Endothelial cell of umbilical vein (primary cell): ENCODE measurements at regions not wholly inside any gene's neighbourhood (a gene's known extent, or its start where the extent isn't known, plus 50 kb on each side); places are given as distances from the start of the nearest gene placed in this dataset.

Experiments used
- BruUV-seq: library from RNA; stranded (reverse); fragments of 400-500 nt; replicated peaks from 2 replicates; lab custom pipeline; 2021; lab: Mats Ljungman, UMichigan
- CTCF ChIA-PET: fragments of 300-600, 350-600 bp; sonication (Branson Sonifier 250); formaldehyde crosslinking; loops from one replicate; lab custom pipeline; 2021; ENCODE audit warnings: antibody characterized with exemption, inconsistent platforms; lab: Charles Lee
- POLR2A ChIA-PET: fragments of 300-600, 350-600 bp; sonication (Branson Sonifier 250); formaldehyde crosslinking; loops from one replicate; lab custom pipeline; 2021; ENCODE audit warnings: antibody characterized with exemption, inconsistent platforms; lab: Charles Lee
- DNase-seq: peaks from one replicate; pipeline ENCODE4 v3.0.0-alpha.2; 2011; ENCODE audit warnings: low read depth, low spot score
- FAIRE-seq: peaks from 2 replicates; lab custom pipeline; 2011; peaks lifted over from hg19 to GRCh38; lab: Jason Lieb, UNC
- H2AFZ ChIP-seq: 2 replicates; pipeline ENCODE4 v1.6.0; 2012; ENCODE audit warnings: low read depth, low read length, control low read depth, inconsistent platforms
- H3K27ac ChIP-seq: 2 replicates; pipeline ENCODE4 v1.5.1; 2011; ENCODE audit warnings: low read depth, mild to moderate bottlenecking, control low read depth, low read length, moderate library complexity; ENCODE audit not compliant: insufficient read depth
- H3K27me3 ChIP-seq, 2 experiments: 2 replicates each; pipeline versions ENCODE4 v1.6.0 to v1.6.1; 2011; ENCODE audit warnings: low read length in 2 of 2, mixed read lengths in 1 of 2; ENCODE audit not compliant: control insufficient read depth in 2 of 2, insufficient read depth in 2 of 2
- H3K36me3 ChIP-seq, 2 experiments: 2 replicates in 1 of 2; 3 replicates in 1 of 2; pipeline ENCODE4 v1.5.1; 2011; ENCODE audit warnings: low read length in 2 of 2, mild to moderate bottlenecking in 1 of 2, moderate library complexity in 1 of 2; ENCODE audit not compliant: control insufficient read depth in 2 of 2, insufficient read depth in 2 of 2; ENCODE audit errors: extremely low read depth in 1 of 2
- H3K4me1 ChIP-seq: 3 replicates; pipeline ENCODE4 v1.5.1; 2011; ENCODE audit warnings: mild to moderate bottlenecking, low read length; ENCODE audit not compliant: control insufficient read depth, insufficient read depth; ENCODE audit errors: extremely low read depth
- H3K4me2 ChIP-seq: 2 replicates; pipeline ENCODE4 v1.6.1; 2011; ENCODE audit warnings: low read length, control low read depth, mixed read lengths; ENCODE audit not compliant: insufficient read depth
- H3K4me3 ChIP-seq, 3 experiments: fragments of 200-600 bp in 1 of 3; sonication (generic), shearing (Covaris generic) in 1 of 3; replicated peaks in 1 of 3; 2 replicates each; pipeline ENCODE4 v1.5.1; 2011 to 2016; ENCODE audit warnings: control low read depth in 3 of 3, low read length in 3 of 3, mild to moderate bottlenecking in 2 of 3, inconsistent platforms in 1 of 3, low read depth in 1 of 3, moderate library complexity in 1 of 3; ENCODE audit not compliant: insufficient read depth in 1 of 3
- H3K79me2 ChIP-seq: 2 replicates; pipeline ENCODE4 v1.6.0; 2012; ENCODE audit warnings: low read length, inconsistent platforms; ENCODE audit not compliant: control insufficient read depth, insufficient read depth
- H3K9ac ChIP-seq: replicated peaks from 2 replicates; pipeline ENCODE3; 2011; ENCODE audit warnings: low read length, control low read depth; ENCODE audit not compliant: insufficient read depth; ENCODE audit errors: extremely low read depth
- H3K9me1 ChIP-seq: replicated peaks from 3 replicates; pipeline ENCODE4 v1.6.0; 2011; ENCODE audit warnings: mild to moderate bottlenecking, low read length; ENCODE audit not compliant: control insufficient read depth, insufficient read depth; ENCODE audit errors: extremely low read depth
- H3K9me3 ChIP-seq: replicated peaks from 2 replicates; pipeline ENCODE4 v1.5.1; 2012; ENCODE audit warnings: low read length, inconsistent platforms; ENCODE audit not compliant: control insufficient read depth, insufficient read depth
- H4K20me1 ChIP-seq: replicated peaks from 2 replicates; pipeline ENCODE3; 2011; ENCODE audit warnings: mild to moderate bottlenecking, low read length; ENCODE audit not compliant: control insufficient read depth, insufficient read depth; ENCODE audit errors: extremely low read depth
- EZH2 ChIP-seq: IDR thresholded peaks from 2 replicates; pipeline ENCODE4 v1.6.1; 2012; ENCODE audit warnings: borderline replicate concordance, low read depth, mild to moderate bottlenecking, moderate library complexity, low read length, inconsistent platforms; ENCODE audit not compliant: severe bottlenecking
- FOS ChIP-seq: IDR thresholded peaks from 2 replicates; pipeline ENCODE4 v1.6.1; 2011; ENCODE audit warnings: mild to moderate bottlenecking, low read length, moderate library complexity, borderline replicate concordance; ENCODE audit not compliant: insufficient read depth
- GATA2 ChIP-seq: IDR thresholded peaks from 2 replicates; pipeline ENCODE4 v1.7.0; 2011; ENCODE audit warnings: low read depth, mild to moderate bottlenecking, moderate library complexity, mixed read lengths, low read length; ENCODE audit not compliant: insufficient read length, insufficient read depth
- JUN ChIP-seq: IDR thresholded peaks from 2 replicates; pipeline ENCODE4 v1.6.1; 2011; ENCODE audit warnings: borderline replicate concordance, low read depth; ENCODE audit not compliant: insufficient read length, insufficient read depth
- MAX ChIP-seq: IDR thresholded peaks from 2 replicates; pipeline ENCODE4 v1.6.1; 2011; ENCODE audit not compliant: insufficient read depth, insufficient read length
- MYC ChIP-seq: IDR thresholded peaks from one replicate; pipeline ENCODE4 v1.6.1; 2011; ENCODE audit warnings: mild to moderate bottlenecking, low read depth, low read length
- POLR2A ChIP-seq: IDR thresholded peaks from 2 replicates; pipeline ENCODE4 v1.6.1; 2012; ENCODE audit warnings: low read depth, mild to moderate bottlenecking, control low read depth, low read length
- POLR2AphosphoS5 ChIP-seq: IDR thresholded peaks from 2 replicates; pipeline ENCODE4 v1.6.1; 2012; ENCODE audit warnings: low read depth, mild to moderate bottlenecking, control low read depth, low read length, moderate library complexity; ENCODE audit not compliant: insufficient read depth
- dilution Hi-C: fragments of 300-500 bp; cut with MboI; formaldehyde crosslinking; loops from one replicate; pipeline ENCODE4 v1.15.0; 2019; ENCODE audit warnings: low sequenced_read_pairs; ENCODE audit not compliant: extremely low pct_ligation_motif_present
- intact Hi-C: fragments of 100-400 bp; cut with micrococcal nuclease; formaldehyde crosslinking; loops from one replicate; pipeline ENCODE4 v1.10.0; 2022
- TF ChIP-seq, protein P1 (sequence below), 2 donors: IDR thresholded peaks; 1 replicate in 1 of 2; 2 replicates in 1 of 2; pipeline ENCODE4 v1.5.1; 2011; ENCODE audit warnings: low read length in 2 of 2, mild to moderate bottlenecking in 2 of 2, moderate library complexity in 2 of 2, control low read depth in 1 of 2, inconsistent platforms in 1 of 2, low read depth in 1 of 2; ENCODE audit not compliant: insufficient read depth in 1 of 2; ENCODE audit errors: extremely low read depth in 1 of 2

- intact Hi-C loops: no loop called here
These were observed 280.9 kb upstream of the CDH2 start for GRCh38 chr18:28457784-28458183.

More at GRCh38 chr18:28457784-28458183, 280.9 kb upstream of the CDH2 start:
- Histone ChIP-seq H3K79me2 (no peaks in the 10 kb centered on the region), H3K9me1 (no peaks in the 10 kb centered on the region), H3K4me2 (no peak overlapping the region), H3K27me3 (no peaks in the 10 kb centered on the region), H3K27ac (no peak overlapping the region), H3K9ac (no peak overlapping the region), H3K4me3 (no peak overlapping the region), H2AFZ (no peak overlapping the region), H4K20me1 (no peaks in the 10 kb centered on the region), H3K36me3 (no peaks in the 10 kb centered on the region), H3K9me3 (no peaks in the 10 kb centered on the region), H3K4me1 (no peaks in the 10 kb centered on the region)
- POLR2A ChIA-PET: no interaction called here
- TF ChIP-seq MYC (no peak), POLR2AphosphoS5 (no peak), GATA2 (no peak), MAX (no peak), JUN (no peak), EZH2 (no peak), POLR2A (no peak), FOS (no peak)
- TF ChIP-seq, protein P1, sequence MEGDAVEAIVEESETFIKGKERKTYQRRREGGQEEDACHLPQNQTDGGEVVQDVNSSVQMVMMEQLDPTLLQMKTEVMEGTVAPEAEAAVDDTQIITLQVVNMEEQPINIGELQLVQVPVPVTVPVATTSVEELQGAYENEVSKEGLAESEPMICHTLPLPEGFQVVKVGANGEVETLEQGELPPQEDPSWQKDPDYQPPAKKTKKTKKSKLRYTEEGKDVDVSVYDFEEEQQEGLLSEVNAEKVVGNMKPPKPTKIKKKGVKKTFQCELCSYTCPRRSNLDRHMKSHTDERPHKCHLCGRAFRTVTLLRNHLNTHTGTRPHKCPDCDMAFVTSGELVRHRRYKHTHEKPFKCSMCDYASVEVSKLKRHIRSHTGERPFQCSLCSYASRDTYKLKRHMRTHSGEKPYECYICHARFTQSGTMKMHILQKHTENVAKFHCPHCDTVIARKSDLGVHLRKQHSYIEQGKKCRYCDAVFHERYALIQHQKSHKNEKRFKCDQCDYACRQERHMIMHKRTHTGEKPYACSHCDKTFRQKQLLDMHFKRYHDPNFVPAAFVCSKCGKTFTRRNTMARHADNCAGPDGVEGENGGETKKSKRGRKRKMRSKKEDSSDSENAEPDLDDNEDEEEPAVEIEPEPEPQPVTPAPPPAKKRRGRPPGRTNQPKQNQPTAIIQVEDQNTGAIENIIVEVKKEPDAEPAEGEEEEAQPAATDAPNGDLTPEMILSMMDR (IDR thresholded peaks at IDR 0.05; ENCODE audit: extremely low read depth in 1 of 2, insufficient read depth in 1 of 2, low read depth in 1 of 2, low read length in 2 of 2): no peak
- BruUV-seq: no TSS peak
- FAIRE-seq (no peak), DNase-seq (no peak)
- CTCF ChIA-PET: no interaction called here
- dilution Hi-C loops: no loop called here
